HEK293T (cell line): ENCODE measurements at regions not wholly inside any gene's neighbourhood (a gene's known extent, or its start where the extent isn't known, plus 50 kb on each side); places are given as distances from the start of the nearest gene placed in this dataset.

Experiments
- ARNT ChIP-seq: fragments of 450-650 bp; IDR thresholded peaks from 2 replicates; pipeline ENCODE4 v1.6.1; 2017; ENCODE audit warnings: mild to moderate bottlenecking
- BHLHE40 ChIP-seq: fragments of 450-650 bp; IDR thresholded peaks from 2 replicates; pipeline ENCODE4 v1.6.1; 2016; ENCODE audit warnings: mild to moderate bottlenecking, moderate library complexity, borderline replicate concordance
- CTBP1 ChIP-seq: fragments of 450-650 bp; IDR thresholded peaks from 2 replicates; pipeline ENCODE4 v1.6.1; 2016; ENCODE audit warnings: borderline replicate concordance
- ELF4 ChIP-seq: fragments of 450-650 bp; IDR thresholded peaks from 2 replicates; pipeline ENCODE4 v1.6.1; 2017; ENCODE audit warnings: antibody characterized with exemption
- FOXM1 ChIP-seq: fragments of 450-650 bp; IDR thresholded peaks from 2 replicates; pipeline ENCODE4 v1.6.1; 2017; ENCODE audit warnings: mild to moderate bottlenecking, borderline replicate concordance
- HDGF ChIP-seq: fragments of 450-650 bp; IDR thresholded peaks from 2 replicates; pipeline ENCODE4 v1.6.1; 2017; ENCODE audit warnings: antibody characterized with exemption, borderline replicate concordance
- LEF1 ChIP-seq: fragments of 450-650 bp; IDR thresholded peaks from 2 replicates; pipeline ENCODE4 v1.6.1; 2017; ENCODE audit warnings: mild to moderate bottlenecking, borderline replicate concordance
- NFRKB ChIP-seq: fragments of 450-650 bp; IDR thresholded peaks from 2 replicates; pipeline ENCODE4 v1.6.1; 2016; ENCODE audit warnings: mild to moderate bottlenecking, moderate library complexity
- SP1 ChIP-seq: fragments of 450-650 bp; IDR thresholded peaks from 2 replicates; pipeline ENCODE4 v1.6.1; 2017
- SUZ12 ChIP-seq: fragments of 450-650 bp; IDR thresholded peaks from 2 replicates; pipeline ENCODE4 v1.6.1; 2016; ENCODE audit warnings: mild to moderate bottlenecking
- TARDBP ChIP-seq: fragments of 450-650 bp; IDR thresholded peaks from 2 replicates; pipeline ENCODE4 v1.6.1; 2016
- ZNF384 ChIP-seq: fragments of 450-650 bp; IDR thresholded peaks from 2 replicates; pipeline ENCODE4 v1.6.1; 2016

GRCh38 chr6:122286512-122286911, 112.9 kb upstream of the HSF2 start:
- TF ChIP-seq ELF4 (no peak), NFRKB (no peak), LEF1 (no peak), CTBP1 (no peak), HDGF (no peak), SP1 (no peak), FOXM1 (no peak), ZNF384 (no peak), TARDBP (no peak), ARNT (no peak), BHLHE40 (no peak), SUZ12 (no peak)
